ENCODE measurements at regions not wholly inside any gene's neighbourhood (a gene's known extent, or its start where the extent isn't known, plus 50 kb on each side); places are given as distances from the start of the nearest gene placed in this dataset.

DNA sequence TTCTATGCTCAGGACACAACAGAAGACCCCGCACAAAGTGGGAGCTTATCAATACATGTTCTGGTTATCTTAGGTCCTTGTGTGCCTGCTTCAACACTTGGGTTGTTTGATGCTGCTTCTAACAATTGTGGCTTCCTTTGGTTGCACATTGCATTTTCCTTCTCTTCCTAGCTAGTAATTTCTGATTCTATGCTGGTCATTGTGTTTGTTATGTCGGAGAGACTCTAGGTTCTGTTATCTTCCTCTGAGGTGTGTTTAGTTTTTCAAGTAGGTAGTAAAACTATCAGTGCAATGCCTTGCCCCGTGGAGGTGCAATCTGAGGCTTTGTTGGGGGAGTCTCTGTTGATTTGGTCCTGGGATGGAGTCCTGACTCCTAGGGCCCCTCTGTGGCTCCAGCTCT is 414.2 kb downstream of the SHANK2 start (continued):
- TF ChIP-seq ZNF770 (CRISPR knock-in tag; IDR thresholded peaks at IDR 0.05) (no peak), ZNF703 (CRISPR knock-in tag; IDR thresholded peaks at IDR 0.05; ENCODE audit: borderline replicate concordance) (no peak), GABPB1 (CRISPR knock-in tag; IDR thresholded peaks at IDR 0.05) (no peak), ZNF713 (CRISPR knock-in tag; IDR thresholded peaks at IDR 0.05) (no peak), ARNTL (CRISPR knock-in tag; IDR thresholded peaks at IDR 0.05) (no peak), ZNF256 (CRISPR knock-in tag; conservative IDR thresholded peaks at IDR 0.05) (no peak), TEAD2 (CRISPR knock-in tag; IDR thresholded peaks at IDR 0.05) (no peak), SNAI1 (CRISPR knock-in tag; IDR thresholded peaks at IDR 0.05; ENCODE audit: borderline replicate concordance) (no peak), NFE2L1 (CRISPR knock-in tag; IDR thresholded peaks at IDR 0.05; ENCODE audit: borderline replicate concordance) (no peak)

DNA sequence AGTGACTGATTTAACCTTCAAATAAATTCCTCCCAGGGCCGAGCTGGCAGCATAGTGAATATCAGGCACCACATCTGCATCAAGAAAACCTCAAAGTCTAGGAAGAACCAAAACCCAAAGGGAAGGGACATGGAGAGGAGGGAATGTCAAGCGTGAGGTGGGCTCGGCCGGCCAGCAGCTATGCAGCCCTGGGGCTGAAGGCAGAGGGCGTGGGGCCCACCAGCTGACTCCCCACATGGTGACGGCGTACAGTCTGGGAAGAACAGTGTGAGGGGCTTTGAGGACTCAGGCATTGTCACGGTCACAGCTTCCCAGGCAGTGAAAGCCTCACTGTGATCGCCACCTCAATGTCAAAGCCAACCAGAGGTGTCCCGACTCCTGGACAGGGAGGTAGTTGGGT is 412.5 kb downstream of the SHANK2 start:
- CTCF ChIA-PET (ENCODE audit: low intra/inter-chr PET ratio, low total read pairs): no interaction called here
- Histone ChIP-seq H3K27me3 (ENCODE audit: control insufficient read depth in 1 of 2, insufficient read depth in 2 of 2, low read length in 2 of 2) (no peaks in the 10 kb centered on the region), H3K9ac (ENCODE audit: insufficient read depth, low read depth, low read length) (no peak overlapping the region), H3K36me3 (replicated peaks in 1 of 2; ENCODE audit: control insufficient read depth in 1 of 2, insufficient read depth in 2 of 2, low read length in 2 of 2) (peaks cover 24 to 29% of the 10 kb centered on the region in 2 experiments), H3K27ac (ENCODE audit: extremely low read length, insufficient read depth, low read length) (no peak overlapping the region), H3K4me1 (ENCODE audit: insufficient read depth, low read length) (no peaks in the 10 kb centered on the region), H2AFZ (ENCODE audit: low read length) (no peak overlapping the region), H3K79me2 (ENCODE audit: insufficient read depth, low read length) (no peaks in the 10 kb centered on the region), H3K4me2 (ENCODE audit: low read depth, low read length) (no peak overlapping the region), H3K9me3 (ENCODE audit: low read length) (no peaks in the 10 kb centered on the region), H3K4me3 (replicated peaks in 1 of 3; ENCODE audit: insufficient read depth in 1 of 3, low read depth in 2 of 3, low read length in 3 of 3) (no peak overlapping the region), H4K20me1 (ENCODE audit: insufficient read depth, low read length) (0 out of 2 replicates have a peak, but pooled peaks cover 6% of the 10 kb centered on the region)
- intact Hi-C loops (cut with micrococcal nuclease; ENCODE audit: unreplicated experiment): no loop called here
- TF ChIP-seq ZNF20 (CRISPR knock-in tag; IDR thresholded peaks at IDR 0.05): no peak
- TF ChIP-seq ZNF263 (CRISPR knock-in tag; IDR thresholded peaks at IDR 0.05): no peak
- TF ChIP-seq ZNF883 (CRISPR knock-in tag; IDR thresholded peaks at IDR 0.05; ENCODE audit: not compliant biosample characterization): no peak
- no peak for TF ChIP-seq CBX2 (IDR thresholded peaks at IDR 0.05; ENCODE audit: low read depth, low read length)
- no peak for TF ChIP-seq CBX2 (CRISPR knock-in tag; IDR thresholded peaks at IDR 0.05; ENCODE audit: low read depth)
- TF ChIP-seq ZFP62 (CRISPR knock-in tag; IDR thresholded peaks at IDR 0.05): no peak
- TF ChIP-seq ZBTB38 (CRISPR knock-in tag; IDR thresholded peaks at IDR 0.05): no peak
- no peak for TF ChIP-seq EZH2 (conservative IDR thresholded peaks at IDR 0.05; ENCODE audit: low read depth, low read length)
- in situ Hi-C loops (cut with HindIII; ENCODE audit: extremely low pct_ligation_motif_present, low pct_unique_long_range_greater_than_20kb): no loop called here
- POLR2A ChIA-PET: no interaction called here
- over 99% methylated on average over 10 of the region's 10 CpGs for WGBS (ENCODE audit: low lambda C conversion rate)
- BruUV-seq (replicated peaks): no TSS peak
- FAIRE-seq (no peak), ATAC-seq (no peak), DNase-seq (ENCODE audit: low spot score) (no peak)
